BLaER1 treated with 17β-estradiol and CSF1 and Interleukin-3, amounts not matched to agents 10 nM and 100 nM (cell line): ENCODE measurements at regions not wholly inside any gene's neighbourhood (a gene's known extent, or its start where the extent isn't known, plus 50 kb on each side); places are given as distances from the start of the nearest gene placed in this dataset.

Experiments used
- H3K27ac ChIP-seq, 11 experiments: shearing (Covaris generic); formaldehyde crosslinking; 2 replicates each; pipeline ENCODE4 v1.8.1; 2022
- H3K27me3 ChIP-seq, 11 experiments: shearing (Covaris generic); formaldehyde crosslinking; 2 replicates each; pipeline ENCODE4 v1.8.1; 2022
- H3K36me3 ChIP-seq, 11 experiments: shearing (Covaris generic); formaldehyde crosslinking; 2 replicates each; pipeline ENCODE4 v1.8.1; 2022
- H3K4me1 ChIP-seq, 10 experiments: shearing (Covaris generic); formaldehyde crosslinking; 2 replicates each; pipeline ENCODE4 v1.8.1; 2022
- H3K4me2 ChIP-seq, 11 experiments: shearing (Covaris generic); formaldehyde crosslinking; 2 replicates each; pipeline ENCODE4 v1.8.1; 2022
- H3K4me3 ChIP-seq, 10 experiments: shearing (Covaris generic); formaldehyde crosslinking; 2 replicates each; pipeline ENCODE4 v1.8.1; 2022
- H3K9ac ChIP-seq, 11 experiments: shearing (Covaris generic); formaldehyde crosslinking; 2 replicates each; pipeline ENCODE4 v1.8.1; 2022
- H3K9me3 ChIP-seq, 11 experiments: shearing (Covaris generic); formaldehyde crosslinking; replicated peaks in 1 of 11; 2 replicates each; pipeline ENCODE4 v1.8.1; 2022
- H4K20me1 ChIP-seq, 11 experiments: shearing (Covaris generic); formaldehyde crosslinking; 2 replicates each; pipeline ENCODE4 v1.8.1; 2022
- Cebpa-rat ChIP-seq, 11 experiments: shearing (Covaris generic); IDR thresholded peaks; 2 replicates each; pipeline ENCODE4 v1.8.1; 2022

- Histone ChIP-seq H3K27ac (no peak overlapping the region), H3K4me2 (no peak overlapping the region), H4K20me1 (no peaks in the 10 kb centered on the region), H3K4me3 (no peak overlapping the region), H3K9ac (no peak overlapping the region), H3K36me3 (no peaks in the 10 kb centered on the region), H3K4me1 (no peaks in the 10 kb centered on the region), H3K9me3 (no peaks in the 10 kb centered on the region), H3K27me3 (no peaks in the 10 kb centered on the region)
- no peak for TF ChIP-seq Cebpa-rat (IDR thresholded peaks at IDR 0.05)
Observed at GRCh38 chr6:105546754-105547153, 143.9 kb upstream of the PREP start.

- Histone ChIP-seq H3K27me3 (no peaks in the 10 kb centered on the region), H3K36me3 (no peaks in the 10 kb centered on the region), H3K4me1 (no peaks in the 10 kb centered on the region), H3K4me2 (no peak overlapping the region), H3K4me3 (no peak overlapping the region), H3K27ac (no peak overlapping the region), H3K9me3 (no peaks in the 10 kb centered on the region), H4K20me1 (no peaks in the 10 kb centered on the region), H3K9ac (no peak overlapping the region)
- no peak for TF ChIP-seq Cebpa-rat (IDR thresholded peaks at IDR 0.05)
Observed at GRCh38 chr6:105545947-105546731, 143.3 kb upstream of the PREP start.

GRCh38 chr6:105545228-105545920 is 142.5 kb upstream of the PREP start:
- Histone ChIP-seq H4K20me1 (no peaks in the 10 kb centered on the region), H3K36me3 (no peaks in the 10 kb centered on the region), H3K9me3 (no peaks in the 10 kb centered on the region), H3K4me3 (no peak overlapping the region), H3K27me3 (no peaks in the 10 kb centered on the region), H3K4me1 (no peaks in the 10 kb centered on the region), H3K4me2 (no peak overlapping the region), H3K9ac (no peak overlapping the region), H3K27ac (no peak overlapping the region)
- no peak for TF ChIP-seq Cebpa-rat (IDR thresholded peaks at IDR 0.05)

GRCh38 chr6:105539911-105540310 is 137.0 kb upstream of the PREP start:
- no peak overlapping the region for H3K27ac ChIP-seq
- no peaks in the 10 kb centered on the region for H3K27me3 ChIP-seq
- no peaks in the 10 kb centered on the region for H3K4me1 ChIP-seq
- H4K20me1 ChIP-seq: no peaks in the 10 kb centered on the region
- no peaks in the 10 kb centered on the region for H3K9me3 ChIP-seq
- H3K9ac ChIP-seq: no peak overlapping the region
- no peaks in the 10 kb centered on the region for H3K36me3 ChIP-seq
- H3K4me2 ChIP-seq: no peak overlapping the region
- peak in 2 of 11 experiments; percentile 29 to 59; a peak in 1 of 22 replicates for TF ChIP-seq Cebpa-rat (IDR thresholded peaks at IDR 0.05)
- no peak overlapping the region for H3K4me3 ChIP-seq

- H3K27ac ChIP-seq: no peak overlapping the region
- no peaks in the 10 kb centered on the region for H3K36me3 ChIP-seq
- H3K9ac ChIP-seq: no peak overlapping the region
- no peaks in the 10 kb centered on the region for H4K20me1 ChIP-seq
- H3K27me3 ChIP-seq: no peaks in the 10 kb centered on the region
- no peak overlapping the region for H3K4me3 ChIP-seq
- no peaks in the 10 kb centered on the region for H3K4me1 ChIP-seq
- H3K9me3 ChIP-seq: no peaks in the 10 kb centered on the region
- TF ChIP-seq Cebpa-rat (IDR thresholded peaks at IDR 0.05): no peak
- H3K4me2 ChIP-seq: no peak overlapping the region
Observed at GRCh38 chr6:105537981-105538578, 135.2 kb upstream of the PREP start.

- no peak overlapping the region for H3K9ac ChIP-seq
- H3K36me3 ChIP-seq: no peaks in the 10 kb centered on the region
- no peak overlapping the region for H3K4me2 ChIP-seq
- H3K4me3 ChIP-seq: no peak overlapping the region
- H3K9me3 ChIP-seq: no peaks in the 10 kb centered on the region
- H3K4me1 ChIP-seq: no peaks in the 10 kb centered on the region
- no peak overlapping the region for H3K27ac ChIP-seq
- TF ChIP-seq Cebpa-rat (IDR thresholded peaks at IDR 0.05): no peak
- no peaks in the 10 kb centered on the region for H3K27me3 ChIP-seq
- H4K20me1 ChIP-seq: no peaks in the 10 kb centered on the region
Observed at GRCh38 chr6:105536961-105537360, 134.1 kb upstream of the PREP start.

- Histone ChIP-seq H3K4me1 (no peaks in the 10 kb centered on the region), H3K4me3 (no peak overlapping the region), H4K20me1 (no peaks in the 10 kb centered on the region), H3K27ac (no peak overlapping the region), H3K9ac (no peak overlapping the region), H3K36me3 (no peaks in the 10 kb centered on the region), H3K27me3 (no peaks in the 10 kb centered on the region), H3K4me2 (no peak overlapping the region), H3K9me3 (no peaks in the 10 kb centered on the region)
- no peak for TF ChIP-seq Cebpa-rat (IDR thresholded peaks at IDR 0.05)
Observed at GRCh38 chr6:105533301-105533700, 130.4 kb upstream of the PREP start.

- Histone ChIP-seq H3K4me1 (no peaks in the 10 kb centered on the region), H3K27ac (no peak overlapping the region), H4K20me1 (no peaks in the 10 kb centered on the region), H3K9me3 (peaks cover 0 to 6% (median 0%) of the 10 kb centered on the region in 11 experiments; a peak in 3 of 22 replicates), H3K4me3 (no peak overlapping the region), H3K4me2 (no peak overlapping the region), H3K27me3 (no peaks in the 10 kb centered on the region), H3K36me3 (no peaks in the 10 kb centered on the region), H3K9ac (no peak overlapping the region)
- no peak for TF ChIP-seq Cebpa-rat (IDR thresholded peaks at IDR 0.05)
Observed at GRCh38 chr6:105526225-105526872, 123.5 kb upstream of the PREP start.

- no peaks in the 10 kb centered on the region for H3K36me3 ChIP-seq
- no peak overlapping the region for H3K9ac ChIP-seq
Observed at GRCh38 chr6:105522626-105523322, 119.9 kb upstream of the PREP start.

More at GRCh38 chr6:105522626-105523322, 119.9 kb upstream of the PREP start:
- H3K27ac ChIP-seq: no peak overlapping the region; a peak in 2 of 22 replicates
- no peaks in the 10 kb centered on the region for H4K20me1 ChIP-seq
- H3K4me3 ChIP-seq: no peak overlapping the region
- no peaks in the 10 kb centered on the region for H3K27me3 ChIP-seq
- no peak for TF ChIP-seq Cebpa-rat (IDR thresholded peaks at IDR 0.05)
- H3K4me2 ChIP-seq: no peak overlapping the region
- H3K9me3 ChIP-seq: peaks cover 0 to 10% (median 0%) of the 10 kb centered on the region in 11 experiments; a peak in 4 of 22 replicates
- no peaks in the 10 kb centered on the region for H3K4me1 ChIP-seq
